WTC11 (cell line): ENCODE measurements at regions not wholly inside any gene's neighbourhood (a gene's known extent, or its start where the extent isn't known, plus 50 kb on each side); places are given as distances from the start of the nearest gene placed in this dataset.

Source experiments
- ATAC-seq: fragments of 200-7000 bp; cut with Tn5 transposase; 2 replicates; pipeline ENCODE4 v1.10.0; 2021; ENCODE audit warnings: mild to moderate bottlenecking, moderate library complexity
- CTCF ChIA-PET: fragments of 300-600 bp; sonication (Branson Sonifier 250); formaldehyde crosslinking; loops from one replicate; lab custom pipeline; 2021; ENCODE audit warnings: antibody characterized with exemption; lab: Charles Lee
- POLR2A ChIA-PET: fragments of 350-600 bp; sonication (Branson Sonifier 250); formaldehyde crosslinking; loops from one replicate; lab custom pipeline; 2021; ENCODE audit warnings: antibody characterized with exemption; lab: Charles Lee
- DNase-seq: peaks from one replicate; pipeline ENCODE4 v3.0.0; 2021; ENCODE audit warnings: low spot score
- H3K27ac Mint-ChIP-seq: 2 replicates; pipeline ENCODE4 v1.8.0; 2021; ENCODE audit warnings: mixed read lengths
- H3K27me3 Mint-ChIP-seq: 2 replicates; pipeline ENCODE4 v1.8.0; 2021; ENCODE audit warnings: low read depth, mild to moderate bottlenecking, moderate library complexity, mixed read lengths
- H3K36me3 Mint-ChIP-seq: 2 replicates; pipeline ENCODE4 v1.8.0; 2021; ENCODE audit warnings: mixed read lengths
- H3K4me1 Mint-ChIP-seq: 2 replicates; pipeline ENCODE4 v1.8.0; 2022; ENCODE audit warnings: mixed read lengths
- H3K4me3 Mint-ChIP-seq: 2 replicates; pipeline ENCODE4 v1.8.0; 2021; ENCODE audit warnings: mild to moderate bottlenecking, moderate library complexity, mixed read lengths
- H3K9me3 Mint-ChIP-seq: 2 replicates; pipeline ENCODE4 v1.8.0; 2021; ENCODE audit warnings: mixed read lengths
- CBFB ChIP-seq: sonication (generic); formaldehyde crosslinking; IDR thresholded peaks from 2 replicates; pipeline ENCODE4 v1.8.1; 2022; ENCODE audit warnings: mild to moderate bottlenecking, low read depth, missing genetic modification reagents
- EMX1 ChIP-seq: fragments of 250-450 bp; sonication (Bioruptor Pico); IDR thresholded peaks from 2 replicates; pipeline ENCODE4 v1.8.0; 2021; ENCODE audit warnings: mild to moderate bottlenecking
- FOXJ3 ChIP-seq: sonication (generic); formaldehyde crosslinking; IDR thresholded peaks from 2 replicates; pipeline ENCODE4 v1.9.0; 2021; ENCODE audit warnings: missing genetic modification reagents, mild to moderate bottlenecking, borderline replicate concordance
- JAZF1 ChIP-seq: fragments of 250-450 bp; sonication (Bioruptor Pico); IDR thresholded peaks from 2 replicates; pipeline ENCODE4 v1.9.0; 2021; ENCODE audit warnings: moderate library complexity, mild to moderate bottlenecking, inconsistent platforms
- OVOL2 ChIP-seq: fragments of 250-450 bp; sonication (Bioruptor Pico); IDR thresholded peaks from 2 replicates; pipeline ENCODE4 v1.9.0; 2021; ENCODE audit warnings: mild to moderate bottlenecking, borderline replicate concordance
- SMAD3 ChIP-seq: sonication (generic); formaldehyde crosslinking; IDR thresholded peaks from 2 replicates; pipeline ENCODE4 v1.8.0; 2022; ENCODE audit warnings: missing genetic modification reagents, mild to moderate bottlenecking, borderline replicate concordance
- SOX15 ChIP-seq: fragments of 250-450 bp; sonication (Bioruptor Pico); IDR thresholded peaks from 2 replicates; pipeline ENCODE4 v1.9.0; 2021; ENCODE audit warnings: mild to moderate bottlenecking
- SP1 ChIP-seq: sonication (generic); formaldehyde crosslinking; conservative IDR thresholded peaks from 2 replicates; pipeline ENCODE4 v1.8.1; 2022; ENCODE audit warnings: missing genetic modification reagents
- TCF7 ChIP-seq: sonication (generic); formaldehyde crosslinking; IDR thresholded peaks from 2 replicates; pipeline ENCODE4 v1.8.0; 2022; ENCODE audit warnings: mild to moderate bottlenecking, low read depth, missing genetic modification reagents, moderate library complexity
- TEAD1 ChIP-seq: sonication (generic); formaldehyde crosslinking; IDR thresholded peaks from 2 replicates; pipeline ENCODE4 v1.8.0; 2022; ENCODE audit warnings: mild to moderate bottlenecking, missing genetic modification reagents
- TEAD4 ChIP-seq: sonication (generic); formaldehyde crosslinking; IDR thresholded peaks from 2 replicates; pipeline ENCODE4 v1.8.0; 2022; ENCODE audit warnings: mild to moderate bottlenecking, missing genetic modification reagents
- ZNF219 ChIP-seq: sonication (generic); formaldehyde crosslinking; IDR thresholded peaks from 2 replicates; pipeline ENCODE4 v1.8.0; 2023; ENCODE audit warnings: missing genetic modification reagents, mild to moderate bottlenecking, borderline replicate concordance
- ZNF396 ChIP-seq: fragments of 250-450 bp; sonication (Bioruptor Pico); IDR thresholded peaks from 2 replicates; pipeline ENCODE4 v1.8.0; 2021; ENCODE audit warnings: mild to moderate bottlenecking, moderate library complexity, borderline replicate concordance
- ZNF416 ChIP-seq: fragments of 250-450 bp; sonication (Bioruptor Pico); IDR thresholded peaks from 2 replicates; pipeline ENCODE4 v1.9.0; 2021; ENCODE audit warnings: mild to moderate bottlenecking, inconsistent platforms
- ZNF423 ChIP-seq: fragments of 250-450 bp; sonication (Bioruptor Pico); IDR thresholded peaks from 2 replicates; pipeline ENCODE4 v2.1.2; 2022; ENCODE audit warnings: mild to moderate bottlenecking, moderate library complexity
- TF ChIP-seq, protein P1 (sequence below): sonication (generic); formaldehyde crosslinking; IDR thresholded peaks from 2 replicates; pipeline ENCODE4 v1.8.0; 2023; ENCODE audit warnings: missing genetic modification reagents
- TF ChIP-seq, protein P2 (sequence below): sonication (generic); formaldehyde crosslinking; IDR thresholded peaks from 2 replicates; pipeline ENCODE4 v1.8.0; 2022; ENCODE audit warnings: mild to moderate bottlenecking, missing genetic modification reagents
- TF ChIP-seq, protein P3 (sequence below): sonication (generic); formaldehyde crosslinking; IDR thresholded peaks from 2 replicates; pipeline ENCODE4 v1.8.1; 2022; ENCODE audit warnings: missing genetic modification reagents, borderline replicate concordance
- TF ChIP-seq, protein P4 (sequence below): sonication (generic); formaldehyde crosslinking; IDR thresholded peaks from 2 replicates; pipeline ENCODE4 v1.8.0; 2023; ENCODE audit warnings: missing genetic modification reagents, mild to moderate bottlenecking, borderline replicate concordance
- TF ChIP-seq, protein P5 (sequence below): fragments of 200-600 bp; IDR thresholded peaks from 2 replicates; pipeline ENCODE4 v1.8.0; 2022; ENCODE audit warnings: antibody characterized with exemption

DNA sequence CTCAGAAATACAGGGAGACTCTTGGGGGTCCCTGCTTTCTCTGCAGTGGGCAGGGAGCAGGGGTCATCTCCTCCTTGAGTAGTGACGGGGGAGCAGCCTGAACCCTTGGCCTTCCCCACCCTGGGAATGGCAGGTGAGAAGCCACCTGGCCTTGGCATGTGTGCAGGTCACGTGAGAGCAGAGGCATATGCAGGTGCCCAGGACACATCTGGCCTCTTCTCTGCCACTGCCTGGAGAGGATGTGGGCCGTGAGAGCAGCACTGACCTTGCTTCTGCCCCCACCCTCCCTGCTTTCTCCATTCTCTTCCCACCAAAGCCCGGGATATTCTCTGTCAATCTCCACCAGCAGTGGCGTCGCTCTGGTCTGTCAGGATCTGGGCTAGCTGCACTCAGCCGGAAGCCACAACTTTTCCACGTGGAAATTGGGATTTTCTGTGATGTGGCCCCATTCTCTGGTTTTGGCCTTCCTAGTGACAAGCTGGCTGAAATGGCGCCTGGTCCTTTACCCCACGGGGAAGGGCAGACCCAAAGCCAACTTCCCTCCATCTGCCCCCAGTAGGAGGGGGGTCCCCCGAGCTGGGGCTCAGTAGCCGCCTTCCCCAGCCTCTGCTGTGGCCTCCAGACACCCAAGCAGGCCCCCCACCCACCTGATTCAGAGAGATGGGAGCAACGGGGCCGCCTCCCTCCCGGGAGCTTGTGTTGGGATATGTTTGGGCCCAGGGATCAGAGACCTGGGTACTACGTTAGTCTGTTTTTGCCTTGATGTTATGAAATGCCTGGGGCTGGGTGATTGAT is 70.4 kb upstream of the FCN1 start:
- Mint-ChIP-seq H3K36me3 (peaks cover 14% of the 10 kb centered on the region), H3K4me3 (no peak overlapping the region), H3K27ac (no peak overlapping the region), H3K9me3 (peaks cover 24% of the 10 kb centered on the region), H3K4me1 (no peaks in the 10 kb centered on the region), H3K27me3 (no peaks in the 10 kb centered on the region)
- no peak for DNase-seq
- CTCF ChIA-PET: no interaction called here
- POLR2A ChIA-PET: no interaction called here
- ATAC-seq: no peak
- TF ChIP-seq ZNF396 (CRISPR knock-in tag): no peak
- no peak for TF ChIP-seq CBFB
- TF ChIP-seq TEAD1 (CRISPR knock-in tag): no peak
- no peak for TF ChIP-seq EMX1
- TF ChIP-seq, protein P1, sequence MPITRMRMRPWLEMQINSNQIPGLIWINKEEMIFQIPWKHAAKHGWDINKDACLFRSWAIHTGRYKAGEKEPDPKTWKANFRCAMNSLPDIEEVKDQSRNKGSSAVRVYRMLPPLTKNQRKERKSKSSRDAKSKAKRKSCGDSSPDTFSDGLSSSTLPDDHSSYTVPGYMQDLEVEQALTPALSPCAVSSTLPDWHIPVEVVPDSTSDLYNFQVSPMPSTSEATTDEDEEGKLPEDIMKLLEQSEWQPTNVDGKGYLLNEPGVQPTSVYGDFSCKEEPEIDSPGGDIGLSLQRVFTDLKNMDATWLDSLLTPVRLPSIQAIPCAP: no peak
- TF ChIP-seq, protein P2, sequence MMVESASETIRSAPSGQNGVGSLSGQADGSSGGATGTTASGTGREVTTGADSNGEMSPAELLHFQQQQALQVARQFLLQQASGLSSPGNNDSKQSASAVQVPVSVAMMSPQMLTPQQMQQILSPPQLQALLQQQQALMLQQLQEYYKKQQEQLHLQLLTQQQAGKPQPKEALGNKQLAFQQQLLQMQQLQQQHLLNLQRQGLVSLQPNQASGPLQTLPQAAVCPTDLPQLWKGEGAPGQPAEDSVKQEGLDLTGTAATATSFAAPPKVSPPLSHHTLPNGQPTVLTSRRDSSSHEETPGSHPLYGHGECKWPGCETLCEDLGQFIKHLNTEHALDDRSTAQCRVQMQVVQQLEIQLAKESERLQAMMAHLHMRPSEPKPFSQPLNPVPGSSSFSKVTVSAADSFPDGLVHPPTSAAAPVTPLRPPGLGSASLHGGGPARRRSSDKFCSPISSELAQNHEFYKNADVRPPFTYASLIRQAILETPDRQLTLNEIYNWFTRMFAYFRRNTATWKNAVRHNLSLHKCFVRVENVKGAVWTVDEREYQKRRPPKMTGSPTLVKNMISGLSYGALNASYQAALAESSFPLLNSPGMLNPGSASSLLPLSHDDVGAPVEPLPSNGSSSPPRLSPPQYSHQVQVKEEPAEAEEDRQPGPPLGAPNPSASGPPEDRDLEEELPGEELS (CRISPR knock-in tag): no peak
- no peak for TF ChIP-seq SOX15
- TF ChIP-seq, protein P3, sequence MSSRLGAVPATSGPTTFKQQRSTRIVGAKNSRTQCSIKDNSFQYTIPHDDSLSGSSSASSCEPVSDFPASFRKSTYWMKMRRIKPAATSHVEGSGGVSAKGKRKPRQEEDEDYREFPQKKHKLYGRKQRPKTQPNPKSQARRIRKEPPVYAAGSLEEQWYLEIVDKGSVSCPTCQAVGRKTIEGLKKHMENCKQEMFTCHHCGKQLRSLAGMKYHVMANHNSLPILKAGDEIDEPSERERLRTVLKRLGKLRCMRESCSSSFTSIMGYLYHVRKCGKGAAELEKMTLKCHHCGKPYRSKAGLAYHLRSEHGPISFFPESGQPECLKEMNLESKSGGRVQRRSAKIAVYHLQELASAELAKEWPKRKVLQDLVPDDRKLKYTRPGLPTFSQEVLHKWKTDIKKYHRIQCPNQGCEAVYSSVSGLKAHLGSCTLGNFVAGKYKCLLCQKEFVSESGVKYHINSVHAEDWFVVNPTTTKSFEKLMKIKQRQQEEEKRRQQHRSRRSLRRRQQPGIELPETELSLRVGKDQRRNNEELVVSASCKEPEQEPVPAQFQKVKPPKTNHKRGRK (CRISPR knock-in tag): no peak
- TF ChIP-seq, protein P4, sequence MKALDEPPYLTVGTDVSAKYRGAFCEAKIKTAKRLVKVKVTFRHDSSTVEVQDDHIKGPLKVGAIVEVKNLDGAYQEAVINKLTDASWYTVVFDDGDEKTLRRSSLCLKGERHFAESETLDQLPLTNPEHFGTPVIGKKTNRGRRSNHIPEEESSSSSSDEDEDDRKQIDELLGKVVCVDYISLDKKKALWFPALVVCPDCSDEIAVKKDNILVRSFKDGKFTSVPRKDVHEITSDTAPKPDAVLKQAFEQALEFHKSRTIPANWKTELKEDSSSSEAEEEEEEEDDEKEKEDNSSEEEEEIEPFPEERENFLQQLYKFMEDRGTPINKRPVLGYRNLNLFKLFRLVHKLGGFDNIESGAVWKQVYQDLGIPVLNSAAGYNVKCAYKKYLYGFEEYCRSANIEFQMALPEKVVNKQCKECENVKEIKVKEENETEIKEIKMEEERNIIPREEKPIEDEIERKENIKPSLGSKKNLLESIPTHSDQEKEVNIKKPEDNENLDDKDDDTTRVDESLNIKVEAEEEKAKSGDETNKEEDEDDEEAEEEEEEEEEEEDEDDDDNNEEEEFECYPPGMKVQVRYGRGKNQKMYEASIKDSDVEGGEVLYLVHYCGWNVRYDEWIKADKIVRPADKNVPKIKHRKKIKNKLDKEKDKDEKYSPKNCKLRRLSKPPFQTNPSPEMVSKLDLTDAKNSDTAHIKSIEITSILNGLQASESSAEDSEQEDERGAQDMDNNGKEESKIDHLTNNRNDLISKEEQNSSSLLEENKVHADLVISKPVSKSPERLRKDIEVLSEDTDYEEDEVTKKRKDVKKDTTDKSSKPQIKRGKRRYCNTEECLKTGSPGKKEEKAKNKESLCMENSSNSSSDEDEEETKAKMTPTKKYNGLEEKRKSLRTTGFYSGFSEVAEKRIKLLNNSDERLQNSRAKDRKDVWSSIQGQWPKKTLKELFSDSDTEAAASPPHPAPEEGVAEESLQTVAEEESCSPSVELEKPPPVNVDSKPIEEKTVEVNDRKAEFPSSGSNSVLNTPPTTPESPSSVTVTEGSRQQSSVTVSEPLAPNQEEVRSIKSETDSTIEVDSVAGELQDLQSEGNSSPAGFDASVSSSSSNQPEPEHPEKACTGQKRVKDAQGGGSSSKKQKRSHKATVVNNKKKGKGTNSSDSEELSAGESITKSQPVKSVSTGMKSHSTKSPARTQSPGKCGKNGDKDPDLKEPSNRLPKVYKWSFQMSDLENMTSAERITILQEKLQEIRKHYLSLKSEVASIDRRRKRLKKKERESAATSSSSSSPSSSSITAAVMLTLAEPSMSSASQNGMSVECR (CRISPR knock-in tag): no peak
- no peak for TF ChIP-seq SP1 (CRISPR knock-in tag)
- no peak for TF ChIP-seq ZNF423 (CRISPR knock-in tag)

DNA sequence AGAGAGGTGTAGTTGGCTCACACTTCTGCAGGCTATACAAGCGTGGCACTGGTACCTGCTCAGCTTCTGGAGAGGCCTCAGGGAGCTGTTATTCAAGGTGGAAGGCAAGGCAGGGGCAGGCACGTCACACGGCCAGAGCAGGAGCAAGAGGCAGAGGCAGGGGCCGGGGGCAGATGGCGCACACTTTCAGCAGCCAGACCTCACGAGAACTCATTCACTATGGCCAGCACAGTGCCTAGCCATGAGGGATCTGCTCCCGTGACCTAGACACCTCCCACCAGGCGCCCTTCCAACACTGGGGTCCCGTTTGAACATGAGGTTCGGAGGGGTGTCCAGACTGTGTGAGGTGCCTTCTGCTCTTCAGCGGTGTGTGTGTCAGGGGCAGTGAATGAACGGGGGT is 71.0 kb upstream of the FCN1 start:
- TF ChIP-seq SMAD3: no peak
- no peak for TF ChIP-seq TCF7 (CRISPR knock-in tag)
- TF ChIP-seq ZNF219: no peak
- no peak for TF ChIP-seq ZNF396 (CRISPR knock-in tag)
- no peak for TF ChIP-seq OVOL2 (CRISPR knock-in tag)
- TF ChIP-seq, protein P5, sequence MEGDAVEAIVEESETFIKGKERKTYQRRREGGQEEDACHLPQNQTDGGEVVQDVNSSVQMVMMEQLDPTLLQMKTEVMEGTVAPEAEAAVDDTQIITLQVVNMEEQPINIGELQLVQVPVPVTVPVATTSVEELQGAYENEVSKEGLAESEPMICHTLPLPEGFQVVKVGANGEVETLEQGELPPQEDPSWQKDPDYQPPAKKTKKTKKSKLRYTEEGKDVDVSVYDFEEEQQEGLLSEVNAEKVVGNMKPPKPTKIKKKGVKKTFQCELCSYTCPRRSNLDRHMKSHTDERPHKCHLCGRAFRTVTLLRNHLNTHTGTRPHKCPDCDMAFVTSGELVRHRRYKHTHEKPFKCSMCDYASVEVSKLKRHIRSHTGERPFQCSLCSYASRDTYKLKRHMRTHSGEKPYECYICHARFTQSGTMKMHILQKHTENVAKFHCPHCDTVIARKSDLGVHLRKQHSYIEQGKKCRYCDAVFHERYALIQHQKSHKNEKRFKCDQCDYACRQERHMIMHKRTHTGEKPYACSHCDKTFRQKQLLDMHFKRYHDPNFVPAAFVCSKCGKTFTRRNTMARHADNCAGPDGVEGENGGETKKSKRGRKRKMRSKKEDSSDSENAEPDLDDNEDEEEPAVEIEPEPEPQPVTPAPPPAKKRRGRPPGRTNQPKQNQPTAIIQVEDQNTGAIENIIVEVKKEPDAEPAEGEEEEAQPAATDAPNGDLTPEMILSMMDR: no peak
- TF ChIP-seq TEAD4: no peak
- TF ChIP-seq JAZF1 (CRISPR knock-in tag): no peak
- no peak for TF ChIP-seq FOXJ3 (CRISPR knock-in tag)
- no peak for TF ChIP-seq ZNF416 (CRISPR knock-in tag)
- POLR2A ChIA-PET: no interaction called here
- no peaks in the 10 kb centered on the region for H3K27me3 Mint-ChIP-seq
- DNase-seq (no peak), ATAC-seq (no peak)
- no peak overlapping the region for H3K4me3 Mint-ChIP-seq
- H3K36me3 Mint-ChIP-seq: peaks cover 14% of the 10 kb centered on the region
- H3K27ac Mint-ChIP-seq: no peak overlapping the region
- CTCF ChIA-PET: no interaction called here
- no peaks in the 10 kb centered on the region for H3K4me1 Mint-ChIP-seq
- H3K9me3 Mint-ChIP-seq: peaks cover 24% of the 10 kb centered on the region
